NCI-H524 (cell line): ENCODE measurements at regions not wholly inside any gene's neighbourhood (a gene's known extent, or its start where the extent isn't known, plus 50 kb on each side); places are given as distances from the start of the nearest gene placed in this dataset.
A peak's percentile ranks its signal among the peaks of the same experiment; 100 is the strongest.
"Not testable (repeated sequence)": the region's sequence is repeated elsewhere in the genome, so short reads cannot be mapped to it uniquely, and the experiment has no call there.

Experiments
- DNase-seq, 2 experiments: peaks; one replicate each; lab custom pipeline; 2025; lab: John Stamatoyannopoulos, UW

GRCh38 chr15:38128341-38128781 lies 124.3 kb upstream of the SPRED1 start:
- DNase-seq, result no peak

- DNase-seq, result no peak
These were observed 123.7 kb upstream of the SPRED1 start for GRCh38 chr15:38128921-38129320.

DNA sequence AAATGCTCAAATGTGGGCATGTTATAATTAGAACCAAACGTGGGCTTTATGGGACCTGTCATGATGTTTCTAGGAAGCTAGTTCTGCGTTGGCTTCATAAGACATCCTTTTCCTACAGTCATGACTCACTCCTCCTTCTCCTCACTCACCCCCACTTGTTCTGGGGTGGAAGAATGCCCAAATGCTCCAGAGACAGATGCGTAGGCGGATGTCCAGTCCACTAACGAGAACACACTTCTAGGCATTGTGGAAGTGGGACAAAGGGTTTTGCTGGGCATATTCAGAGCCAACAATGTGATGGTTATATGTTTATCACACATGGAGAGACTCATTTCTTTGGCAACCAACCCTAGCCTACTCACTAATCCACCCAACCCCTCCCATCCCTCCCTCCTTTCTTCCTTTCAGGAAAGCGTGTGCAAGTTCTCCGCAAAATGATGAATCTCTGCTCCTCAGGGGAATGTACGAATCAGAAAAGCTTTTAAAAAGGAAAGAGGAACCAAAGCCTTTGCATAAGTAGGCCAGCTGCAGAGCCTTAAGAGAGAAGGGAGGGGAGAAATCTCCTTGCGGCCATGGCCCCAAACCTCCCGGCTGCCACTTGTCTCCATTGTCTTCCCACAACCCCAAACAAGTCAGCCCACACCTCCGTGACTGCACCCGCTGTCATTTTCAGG lies 123.0 kb upstream of the SPRED1 start:
- no peak for DNase-seq

- DNase-seq, result no peak
These were observed 122.5 kb upstream of the SPRED1 start for GRCh38 chr15:38130205-38130567.

- DNase-seq, result peak; percentile 46 to 75
These were observed 121.7 kb upstream of the SPRED1 start for GRCh38 chr15:38130740-38131498.

DNA sequence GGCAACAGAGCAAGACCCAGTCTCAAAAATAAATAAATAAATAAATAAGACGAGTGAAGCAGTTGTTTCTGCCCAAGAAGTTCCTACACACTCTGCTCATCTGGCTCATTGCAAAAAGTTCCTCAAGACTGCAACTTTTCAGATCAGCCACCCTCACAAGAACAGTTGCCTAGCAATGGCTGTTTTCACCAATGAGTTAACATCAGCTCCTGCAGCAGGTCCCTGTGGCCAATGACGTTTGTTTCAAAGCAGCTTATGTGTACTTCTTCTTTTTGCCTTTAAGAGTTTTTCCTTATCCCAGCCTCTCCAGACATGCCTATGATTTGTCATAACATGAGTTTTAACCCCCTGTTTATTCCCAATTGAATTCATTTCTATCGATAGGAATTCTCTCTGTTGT lies 118.4 kb upstream of the SPRED1 start:
- no peak for DNase-seq

- not testable (repeated sequence) for DNase-seq
These were observed 110.4 kb upstream of the SPRED1 start for GRCh38 chr15:38142195-38142594.

GRCh38 chr15:38144921-38145320 lies 107.7 kb upstream of the SPRED1 start:
- no peak for DNase-seq

GRCh38 chr15:38145651-38146111 lies 107.0 kb upstream of the SPRED1 start:
- no peak for DNase-seq

DNA sequence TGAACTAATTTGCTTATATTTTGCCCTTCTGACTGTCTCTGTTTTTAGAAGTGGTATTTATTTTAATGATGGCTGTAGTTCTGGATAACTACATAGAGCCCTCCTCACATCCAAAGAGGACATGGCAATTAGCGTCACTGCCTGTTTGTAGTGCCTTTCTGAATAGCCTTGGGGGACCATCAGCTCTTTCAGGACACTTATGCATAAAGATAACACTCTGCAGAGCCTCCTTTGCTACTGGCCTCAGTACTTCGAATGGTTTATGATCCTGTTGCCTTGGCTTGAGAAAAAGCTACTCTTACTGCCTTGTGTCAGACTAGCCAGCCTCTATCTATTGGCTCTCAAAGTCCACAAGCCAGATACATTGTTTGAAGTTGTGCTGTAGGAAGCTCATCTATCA lies 105.4 kb upstream of the SPRED1 start:
- no peak for DNase-seq

- no peak for DNase-seq
These were observed 104.2 kb upstream of the SPRED1 start for GRCh38 chr15:38148471-38148870.

GRCh38 chr15:38149315-38149714 lies 103.3 kb upstream of the SPRED1 start:
- no peak for DNase-seq

DNA sequence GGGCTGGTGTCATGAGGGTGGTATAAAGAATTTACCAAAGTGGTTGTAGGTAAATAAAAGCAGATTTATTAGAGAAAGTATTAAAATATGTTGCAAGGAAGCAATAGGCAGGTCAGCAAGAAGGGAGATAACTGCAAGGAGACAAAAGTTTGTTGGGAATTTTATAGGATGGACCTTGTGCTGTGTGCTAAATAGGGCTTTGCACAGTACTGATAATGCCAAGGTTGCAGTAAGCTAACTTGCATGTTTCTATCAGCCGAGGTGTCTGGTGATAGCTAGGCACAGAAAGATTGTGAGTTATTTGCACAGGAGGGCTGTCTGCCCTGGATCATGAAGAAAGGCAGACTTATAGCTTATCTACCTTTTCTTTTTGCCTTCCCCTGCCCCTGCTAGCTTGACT lies 102.5 kb upstream of the SPRED1 start:
- DNase-seq, result no peak

DNA sequence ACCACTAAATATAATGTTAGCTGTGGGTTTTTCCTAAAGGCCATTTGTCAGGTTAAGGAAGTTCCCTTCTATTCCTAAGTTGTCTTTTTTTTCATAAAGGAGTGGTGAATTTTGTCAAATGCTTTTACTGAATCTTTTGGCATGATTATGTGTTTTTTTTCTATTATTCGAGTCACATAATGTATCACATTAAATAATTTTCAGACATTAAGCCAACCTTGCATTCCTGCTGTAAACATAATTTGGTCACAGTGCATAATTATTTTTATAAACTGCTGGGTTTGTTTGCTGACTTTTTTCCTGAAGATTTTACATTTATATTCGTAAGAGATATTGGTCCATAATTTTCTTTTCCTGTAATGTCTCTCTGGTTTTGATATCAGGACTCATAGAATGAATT lies 101.8 kb upstream of the SPRED1 start:
- no peak for DNase-seq

DNA sequence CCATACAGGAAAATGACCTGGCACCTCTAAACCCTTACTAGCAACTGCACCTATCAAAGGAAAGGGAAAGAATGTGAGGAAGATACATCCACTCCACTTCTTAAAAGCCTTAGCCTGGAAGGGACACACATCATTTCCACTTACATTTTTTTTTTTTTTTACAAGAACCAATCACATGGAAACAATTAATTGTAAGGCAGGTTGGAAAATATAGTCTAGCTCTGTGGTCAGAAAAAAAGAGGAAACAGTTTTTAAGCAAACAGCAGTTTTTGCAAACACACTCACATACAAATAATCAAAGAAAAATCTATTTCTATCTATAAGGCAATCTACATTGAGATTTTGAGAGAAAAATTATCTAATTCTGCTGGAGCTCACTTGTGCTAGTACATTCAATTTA lies 98.9 kb upstream of the SPRED1 start:
- DNase-seq, result no peak

GRCh38 chr15:38154255-38154654 lies 98.4 kb upstream of the SPRED1 start:
- no peak for DNase-seq

DNA sequence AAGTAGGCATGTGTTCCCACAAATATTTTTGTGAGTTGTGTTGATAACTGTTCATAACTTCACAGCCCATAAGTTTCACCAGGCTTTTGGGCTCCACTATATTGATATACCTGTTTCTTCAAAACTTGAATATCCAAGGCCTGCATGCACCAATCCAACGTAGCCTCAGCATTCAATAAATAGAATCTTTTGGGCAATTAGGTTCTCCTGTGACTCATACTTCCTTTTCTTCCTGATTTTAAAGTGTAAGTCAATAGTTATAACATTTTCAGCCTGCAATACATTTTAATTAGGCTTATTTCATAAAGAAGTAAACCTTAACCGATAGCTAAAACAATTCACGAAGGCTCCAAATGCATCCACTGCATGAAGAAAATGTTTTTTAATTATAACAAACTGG lies 97.8 kb upstream of the SPRED1 start:
- DNase-seq, result no peak

GRCh38 chr15:38163658-38164057 lies 89.0 kb upstream of the SPRED1 start:
- no peak for DNase-seq

- DNase-seq, result no peak
These were observed 88.6 kb upstream of the SPRED1 start for GRCh38 chr15:38164061-38164460.

DNA sequence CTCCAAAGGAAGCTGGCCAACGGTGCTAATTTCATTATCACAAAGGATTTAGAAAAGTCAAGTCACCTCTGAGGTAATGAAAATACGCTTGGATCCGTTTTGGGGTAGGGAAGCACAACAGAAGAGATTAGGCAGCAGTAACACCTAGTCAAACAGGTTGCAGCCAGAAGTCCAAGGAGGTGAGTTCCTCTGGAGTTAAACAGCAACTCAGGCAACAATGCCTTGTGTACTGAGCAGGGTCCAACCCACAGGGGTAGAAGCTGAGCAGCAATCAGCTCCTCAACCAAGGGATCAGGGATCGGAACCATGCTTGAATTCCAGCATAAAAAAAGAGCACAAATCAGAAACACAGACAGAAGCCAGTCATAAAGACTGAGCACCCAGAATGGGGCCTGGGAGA lies 88.1 kb upstream of the SPRED1 start:
- DNase-seq, result no peak

GRCh38 chr15:38168467-38169070 lies 84.1 kb upstream of the SPRED1 start:
- no peak for DNase-seq

- peak in 1 of 2 experiments; percentile 19 for DNase-seq
These were observed 80.7 kb upstream of the SPRED1 start for GRCh38 chr15:38171973-38172372.

DNA sequence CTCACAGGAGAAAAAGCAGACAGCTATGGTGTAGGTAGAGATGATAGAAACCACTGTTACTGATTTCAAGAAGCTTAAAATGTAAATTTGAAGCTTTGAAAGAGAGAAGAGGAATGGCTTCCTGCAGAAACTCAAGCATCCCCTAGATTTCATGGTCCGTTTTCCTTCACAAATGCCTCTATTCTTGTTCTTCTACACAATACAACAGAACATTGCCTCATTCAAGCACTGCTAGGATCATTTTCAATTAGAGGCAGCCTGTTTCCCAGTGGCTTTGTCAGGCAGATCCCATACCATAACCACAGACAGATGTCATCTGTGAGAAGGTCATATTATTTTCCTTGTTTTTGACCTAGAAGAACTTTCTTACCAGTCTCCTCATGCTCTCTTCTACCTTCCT lies 77.9 kb upstream of the SPRED1 start:
- DNase-seq, result no peak
